ENCODE measurements at regions not wholly inside any gene's neighbourhood (a gene's known extent, or its start where the extent isn't known, plus 50 kb on each side); places are given as distances from the start of the nearest gene placed in this dataset.

DNA sequence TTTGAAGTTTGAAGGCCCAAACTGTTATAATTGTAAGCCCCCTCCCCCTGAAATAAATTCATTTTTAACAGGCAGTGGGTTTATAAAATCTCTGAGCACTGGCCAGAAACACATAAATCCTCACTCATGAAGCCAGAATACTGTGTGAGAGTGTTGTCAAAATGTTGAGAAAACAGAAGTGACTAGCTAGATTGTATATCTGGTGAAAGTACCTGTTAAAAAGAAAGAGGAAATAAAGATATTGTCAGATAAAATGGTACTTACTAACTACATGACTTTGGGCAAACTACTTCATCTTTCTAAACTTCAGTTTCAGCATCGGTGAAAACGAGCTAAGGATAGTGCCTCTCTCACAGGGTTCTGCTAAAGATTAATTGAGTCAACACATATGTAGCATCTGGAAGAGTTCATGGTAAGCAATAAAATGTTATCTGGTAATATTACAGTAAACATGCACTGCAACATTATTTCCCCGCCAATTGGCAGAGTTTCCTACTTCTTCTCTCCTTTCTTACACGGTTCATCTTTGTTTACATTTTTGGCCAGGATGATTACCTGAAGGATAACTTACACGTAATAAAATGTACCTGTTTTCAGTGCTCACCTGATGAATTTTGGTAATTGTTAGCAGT is 202.5 kb upstream of the CHRM2 start (continued):
- TF ChIP-seq SREBF2 (IDR thresholded peaks at IDR 0.05) = no peak

DNA sequence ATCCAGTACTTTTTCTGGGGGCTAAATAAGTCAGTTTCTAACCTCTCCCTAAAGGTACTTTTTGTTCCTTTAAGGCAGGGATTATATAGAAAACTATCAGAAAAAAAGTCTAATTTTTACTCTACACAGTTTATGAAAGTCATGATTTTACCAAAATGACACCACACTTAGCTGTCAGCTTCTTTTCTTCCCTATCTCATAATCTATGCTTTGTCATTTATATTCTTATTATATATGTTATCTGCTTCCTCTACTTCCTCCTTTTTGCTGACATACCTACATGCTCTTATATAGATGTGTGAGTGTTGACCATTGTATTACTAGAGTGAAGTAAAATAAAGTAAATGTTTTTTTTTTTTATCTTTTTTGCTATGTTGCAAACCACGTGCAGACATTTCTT is 203.9 kb upstream of the CHRM2 start:
- TF ChIP-seq MYC (IDR thresholded peaks at IDR 0.05; ENCODE audit: borderline replicate concordance, low read length) = no peak
- TF ChIP-seq NFE2L2 (conservative IDR thresholded peaks at IDR 0.05; ENCODE audit: low read length) = 0 out of 2 replicates have a peak, but pooled peaks have one; percentile 10
- DNase-seq (ENCODE audit: low read depth in 1 of 2, low spot score in 1 of 2) (no peak), FAIRE-seq (no peak), ATAC-seq (no peak)
- H3K4me3 ChIP-seq = no peak overlapping the region
- no peak overlapping the region for H3K27ac ChIP-seq
- H3K9me3 ChIP-seq = no peaks in the 10 kb centered on the region
- H3K4me2 ChIP-seq = no peak overlapping the region
- WGBS (ENCODE audit: missing lambda C conversion rate) = 3% methylated on average over 1 of the region's 1 CpG
- POLR2A ChIA-PET = no interaction called here
- CTCF ChIA-PET = no interaction called here
- H3K4me1 ChIP-seq = no peaks in the 10 kb centered on the region

DNA sequence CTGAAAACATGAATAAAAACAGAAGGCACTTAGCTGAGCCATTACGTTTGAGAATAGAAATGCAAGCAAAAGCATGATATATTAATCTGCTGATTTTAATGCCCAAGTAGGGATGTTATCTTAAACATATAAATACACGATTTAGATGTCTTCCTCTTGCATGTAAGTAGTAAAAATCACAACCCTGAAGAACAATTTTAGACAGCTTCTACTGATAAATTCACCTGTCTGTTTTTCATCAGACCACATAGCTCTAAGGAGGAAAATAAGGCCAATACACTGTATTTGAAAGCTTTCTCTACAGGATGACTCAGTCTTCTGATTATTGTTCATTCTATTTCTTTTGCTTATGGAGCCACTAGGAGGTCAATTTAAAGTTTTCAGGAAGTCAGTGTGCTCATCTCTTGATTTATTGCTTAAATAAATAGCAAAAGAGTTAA is 210.9 kb upstream of the CHRM2 start:
- Histone ChIP-seq H3K4me3 (no peak overlapping the region), H3K27ac (no peak overlapping the region), H3K4me1 (no peaks in the 10 kb centered on the region), H3K9me3 (no peaks in the 10 kb centered on the region), H3K4me2 (no peak overlapping the region)
- 1% methylated on average over 2 of the region's 2 CpGs for WGBS (ENCODE audit: missing lambda C conversion rate)
- TF ChIP-seq BCL3 (IDR thresholded peaks at IDR 0.05) (no peak), HDAC2 (IDR thresholded peaks at IDR 0.05) (no peak), HEYL (CRISPR knock-in tag; IDR thresholded peaks at IDR 0.05) (no peak), E2F6 (IDR thresholded peaks at IDR 0.05; ENCODE audit: borderline replicate concordance, low read depth) (no peak), EHMT2 (IDR thresholded peaks at IDR 0.05; ENCODE audit: low read depth) (no peak), CHD4 (IDR thresholded peaks at IDR 0.05; ENCODE audit: borderline replicate concordance) (no peak), EP300 (IDR thresholded peaks at IDR 0.05) (no peak), POLR2AphosphoS2 (conservative IDR thresholded peaks at IDR 0.05; ENCODE audit: low read length) (no peak), FOSB (CRISPR knock-in tag; IDR thresholded peaks at IDR 0.05) (no peak), MYC (IDR thresholded peaks at IDR 0.05; ENCODE audit: borderline replicate concordance, low read length) (no peak), PHF8 (IDR thresholded peaks at IDR 0.05; ENCODE audit: borderline replicate concordance, low read depth) (no peak), MAFK (IDR thresholded peaks at IDR 0.05; ENCODE audit: partially characterized antibody) (no peak), ESRRA (IDR thresholded peaks at IDR 0.05; ENCODE audit: borderline replicate concordance, low read length) (no peak), KDM1A (IDR thresholded peaks at IDR 0.05; ENCODE audit: low read depth) (no peak), JUNB (IDR thresholded peaks at IDR 0.05) (no peak)
- TF ChIP-seq, protein P1, sequence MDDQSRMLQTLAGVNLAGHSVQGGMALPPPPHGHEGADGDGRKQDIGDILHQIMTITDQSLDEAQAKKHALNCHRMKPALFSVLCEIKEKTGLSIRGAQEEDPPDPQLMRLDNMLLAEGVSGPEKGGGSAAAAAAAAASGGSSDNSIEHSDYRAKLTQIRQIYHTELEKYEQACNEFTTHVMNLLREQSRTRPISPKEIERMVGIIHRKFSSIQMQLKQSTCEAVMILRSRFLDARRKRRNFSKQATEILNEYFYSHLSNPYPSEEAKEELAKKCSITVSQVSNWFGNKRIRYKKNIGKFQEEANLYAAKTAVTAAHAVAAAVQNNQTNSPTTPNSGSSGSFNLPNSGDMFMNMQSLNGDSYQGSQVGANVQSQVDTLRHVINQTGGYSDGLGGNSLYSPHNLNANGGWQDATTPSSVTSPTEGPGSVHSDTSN (IDR thresholded peaks at IDR 0.05) = no peak
- DNase-seq (ENCODE audit: low read depth in 1 of 2, low spot score in 1 of 2) = no peak
- ATAC-seq = no peak
- no peak for FAIRE-seq
- ChIA-PET CTCF (no interaction called here), POLR2A (no interaction called here)

- ChIA-PET CTCF (no interaction called here), POLR2A (no interaction called here)
- FAIRE-seq = no peak
- H3K4me1 ChIP-seq = no peaks in the 10 kb centered on the region
- no peak for DNase-seq (ENCODE audit: low read depth in 1 of 2, low spot score in 1 of 2)
- no peaks in the 10 kb centered on the region for H3K9me3 ChIP-seq
- H3K4me2 ChIP-seq = no peak overlapping the region
- TF ChIP-seq PHF8 (IDR thresholded peaks at IDR 0.05; ENCODE audit: borderline replicate concordance, low read depth) (no peak), CBX8 (IDR thresholded peaks at IDR 0.05) (no peak), NPAS2 (CRISPR knock-in tag; IDR thresholded peaks at IDR 0.05; ENCODE audit: borderline replicate concordance) (no peak), ZC3H11A (IDR thresholded peaks at IDR 0.05) (no peak), HDAC2 (IDR thresholded peaks at IDR 0.05) (no peak), SMC3 (IDR thresholded peaks at IDR 0.05) (no peak), HOXB5 (CRISPR knock-in tag; IDR thresholded peaks at IDR 0.05) (no peak), HOXA7 (CRISPR knock-in tag; IDR thresholded peaks at IDR 0.05) (no peak), JUN (IDR thresholded peaks at IDR 0.05) (no peak), RAD21 (conservative IDR thresholded peaks at IDR 0.05 in 1 of 2, IDR thresholded peaks at IDR 0.05 in 1 of 2) (no peak), POLR2A (IDR thresholded peaks at IDR 0.05; ENCODE audit: low read length) (no peak)
- 4% methylated on average over 1 of the region's 1 CpG for WGBS (ENCODE audit: missing lambda C conversion rate)
- H3K27ac ChIP-seq = no peak overlapping the region
- ATAC-seq = no peak
- H3K4me3 ChIP-seq = no peak overlapping the region
Observed at GRCh38 chr7:136656516-136656915, 211.9 kb upstream of the CHRM2 start.
